Breast epithelium (tissue), 3 donors: ENCODE measurements at regions not wholly inside any gene's neighbourhood (a gene's known extent, or its start where the extent isn't known, plus 50 kb on each side); places are given as distances from the start of the nearest gene placed in this dataset.

Experiments
- POLR2A ChIP-seq: fragments of 450-650 bp; IDR thresholded peaks from one replicate; pipeline ENCODE4 v1.6.1; 2016; ENCODE audit warnings: antibody characterized with exemption, mild to moderate bottlenecking, moderate library complexity
- POLR2AphosphoS5 ChIP-seq, 3 donors: sonication (generic); formaldehyde crosslinking; IDR thresholded peaks; one replicate each; pipeline ENCODE4 v1.6.1; 2017; ENCODE audit warnings: antibody characterized with exemption in 3 of 3
- TF ChIP-seq, protein P1 (sequence below), 3 donors: fragments of 450-650 bp; IDR thresholded peaks; one replicate each; pipeline ENCODE4 v1.5.1; 2016 to 2017; ENCODE audit warnings: antibody characterized with exemption in 3 of 3, mild to moderate bottlenecking in 3 of 3, moderate library complexity in 3 of 3

DNA sequence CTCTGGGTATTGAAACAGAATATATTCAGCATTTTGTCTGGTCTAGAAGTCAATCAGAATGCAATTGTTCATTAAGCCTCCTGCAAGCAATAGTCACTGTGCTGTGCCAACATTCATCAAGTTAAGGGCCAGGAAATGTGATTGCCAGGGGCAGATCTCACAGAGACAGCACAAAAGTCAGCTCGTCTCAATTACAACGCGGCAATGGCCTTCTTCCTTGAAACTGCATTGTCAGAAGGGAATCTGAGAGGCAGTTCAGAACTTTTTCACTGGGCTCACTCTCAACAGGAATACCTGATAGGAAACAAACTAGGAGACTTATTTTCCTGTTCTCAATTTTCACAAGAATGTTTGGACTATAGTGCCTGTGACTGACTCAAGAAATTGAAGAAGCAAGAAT lies 131.1 kb upstream of the NR3C2 start:
- TF ChIP-seq POLR2AphosphoS5 (IDR thresholded peaks at IDR 0.05) (no peak), POLR2A (no peak)
- TF ChIP-seq, protein P1, sequence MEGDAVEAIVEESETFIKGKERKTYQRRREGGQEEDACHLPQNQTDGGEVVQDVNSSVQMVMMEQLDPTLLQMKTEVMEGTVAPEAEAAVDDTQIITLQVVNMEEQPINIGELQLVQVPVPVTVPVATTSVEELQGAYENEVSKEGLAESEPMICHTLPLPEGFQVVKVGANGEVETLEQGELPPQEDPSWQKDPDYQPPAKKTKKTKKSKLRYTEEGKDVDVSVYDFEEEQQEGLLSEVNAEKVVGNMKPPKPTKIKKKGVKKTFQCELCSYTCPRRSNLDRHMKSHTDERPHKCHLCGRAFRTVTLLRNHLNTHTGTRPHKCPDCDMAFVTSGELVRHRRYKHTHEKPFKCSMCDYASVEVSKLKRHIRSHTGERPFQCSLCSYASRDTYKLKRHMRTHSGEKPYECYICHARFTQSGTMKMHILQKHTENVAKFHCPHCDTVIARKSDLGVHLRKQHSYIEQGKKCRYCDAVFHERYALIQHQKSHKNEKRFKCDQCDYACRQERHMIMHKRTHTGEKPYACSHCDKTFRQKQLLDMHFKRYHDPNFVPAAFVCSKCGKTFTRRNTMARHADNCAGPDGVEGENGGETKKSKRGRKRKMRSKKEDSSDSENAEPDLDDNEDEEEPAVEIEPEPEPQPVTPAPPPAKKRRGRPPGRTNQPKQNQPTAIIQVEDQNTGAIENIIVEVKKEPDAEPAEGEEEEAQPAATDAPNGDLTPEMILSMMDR (IDR thresholded peaks at IDR 0.05), result no peak
